NOMO-1 (cell line): ENCODE measurements at regions not wholly inside any gene's neighbourhood (a gene's known extent, or its start where the extent isn't known, plus 50 kb on each side); places are given as distances from the start of the nearest gene placed in this dataset.
A peak's percentile ranks its signal among the peaks of the same experiment; 100 is the strongest.
"Not testable (repeated sequence)": the region's sequence is repeated elsewhere in the genome, so short reads cannot be mapped to it uniquely, and the experiment has no call there.

Experiments
- DNase-seq, 2 experiments: peaks; one replicate each; lab custom pipeline; 2025; ENCODE audit not compliant: unreplicated experiment in 2 of 2; lab: John Stamatoyannopoulos, UW

GRCh38 chr12:105454688-105455087 is 124.2 kb downstream of the C12orf75 start:
- DNase-seq: no peak

- DNase-seq: no peak
Observed at GRCh38 chr12:105455261-105455660, 124.8 kb downstream of the C12orf75 start.

GRCh38 chr12:105457026-105457425 is 126.5 kb downstream of the C12orf75 start:
- DNase-seq: no peak

- DNase-seq: no peak
Observed at GRCh38 chr12:105459760-105460330, 129.4 kb downstream of the C12orf75 start.

GRCh38 chr12:105461271-105461943 is 130.9 kb downstream of the C12orf75 start:
- DNase-seq: no peak

GRCh38 chr12:105461944-105462762 is 131.7 kb downstream of the C12orf75 start:
- no peak for DNase-seq

- no peak for DNase-seq
Observed at GRCh38 chr12:105462831-105463230, 132.3 kb downstream of the C12orf75 start.

GRCh38 chr12:105464406-105464805 is 133.9 kb downstream of the C12orf75 start:
- no peak for DNase-seq

GRCh38 chr12:105466231-105466900 is 135.9 kb downstream of the C12orf75 start:
- DNase-seq: no peak

GRCh38 chr12:105466901-105467598 is 136.6 kb downstream of the C12orf75 start:
- DNase-seq: no peak

GRCh38 chr12:105467710-105468366 is 137.3 kb downstream of the C12orf75 start:
- no peak for DNase-seq

GRCh38 chr12:105468464-105468863 is 138.0 kb downstream of the C12orf75 start:
- no peak for DNase-seq

GRCh38 chr12:105469211-105469610 is 138.7 kb downstream of the C12orf75 start:
- DNase-seq: no peak

- DNase-seq: no peak
Observed at GRCh38 chr12:105469701-105470100, 139.2 kb downstream of the C12orf75 start.

- no peak for DNase-seq
Observed at GRCh38 chr12:105470102-105470501, 139.6 kb downstream of the C12orf75 start.

- DNase-seq: no peak
Observed at GRCh38 chr12:105470601-105471000, 140.1 kb downstream of the C12orf75 start.

- peak in 1 of 2 experiments; percentile 6 for DNase-seq
Observed at GRCh38 chr12:105474672-105475071, 144.2 kb downstream of the C12orf75 start.

- no peak for DNase-seq
Observed at GRCh38 chr12:105476616-105477015, 146.1 kb downstream of the C12orf75 start.

GRCh38 chr12:105477873-105478272 is 147.4 kb downstream of the C12orf75 start:
- no peak for DNase-seq

- not testable (repeated sequence) for DNase-seq
Observed at GRCh38 chr12:105478788-105479187, 148.3 kb downstream of the C12orf75 start.
